H1 (cell line): ENCODE measurements at regions not wholly inside any gene's neighbourhood (a gene's known extent, or its start where the extent isn't known, plus 50 kb on each side); places are given as distances from the start of the nearest gene placed in this dataset.

Experiments used
- CTCF ChIA-PET: fragments of 300-600 bp; sonication (Branson Sonifier 250); formaldehyde crosslinking; loops from one replicate; lab custom pipeline; 2021; ENCODE audit not compliant: partially characterized antibody; lab: Charles Lee
- POLR2A ChIA-PET: fragments of 300-600 bp; sonication (Branson Sonifier 250); formaldehyde crosslinking; loops from one replicate; lab custom pipeline; 2021; ENCODE audit warnings: inconsistent platforms; ENCODE audit not compliant: partially characterized antibody; lab: Charles Lee
- DNase-seq, 2 experiments: peaks; one replicate each; pipeline versions ENCODE4 v3.0.0 to v3.0.0-alpha.2; 2010 to 2022; ENCODE audit warnings: low spot score in 2 of 2, low read depth in 1 of 2, mixed read lengths in 1 of 2
- FAIRE-seq: peaks from 2 replicates; lab custom pipeline; 2011; peaks lifted over from hg19 to GRCh38; lab: Jason Lieb, UNC
- H2AFZ ChIP-seq: 2 replicates; pipeline ENCODE4 v1.8.1; 2012; ENCODE audit warnings: low read length, inconsistent platforms
- H2AK5ac ChIP-seq: 2 replicates; pipeline ENCODE4 v1.6.1; 2013; ENCODE audit warnings: low read depth, low read length
- H2BK120ac ChIP-seq: replicated peaks from 2 replicates; pipeline ENCODE3; 2013; ENCODE audit warnings: low read depth, low read length, inconsistent platforms
- H2BK12ac ChIP-seq: 2 replicates; pipeline ENCODE4 v1.6.1; 2013; ENCODE audit warnings: low read depth, low read length
- H2BK15ac ChIP-seq: 2 replicates; pipeline ENCODE4 v1.6.1; 2013; ENCODE audit warnings: low read length
- H2BK20ac ChIP-seq: 2 replicates; pipeline ENCODE4 v1.6.1; 2013; ENCODE audit warnings: low read length
- H2BK5ac ChIP-seq: 2 replicates; pipeline ENCODE4 v1.6.1; 2013; ENCODE audit warnings: low read depth, low read length
- H3K14ac ChIP-seq: 2 replicates; pipeline ENCODE4 v1.6.1; 2013; ENCODE audit warnings: inconsistent platforms; ENCODE audit not compliant: insufficient read length
- H3K18ac ChIP-seq: 2 replicates; pipeline ENCODE4 v1.6.1; 2013; ENCODE audit warnings: low read length; ENCODE audit errors: extremely low read depth
- H3K23ac ChIP-seq: 2 replicates; pipeline ENCODE4 v1.6.1; 2013; ENCODE audit warnings: inconsistent platforms; ENCODE audit not compliant: insufficient read length
- H3K23me2 ChIP-seq: 2 replicates; pipeline ENCODE4 v1.6.1; 2013; ENCODE audit warnings: low read depth, low read length
- H3K27ac ChIP-seq: 2 replicates; pipeline ENCODE4 v1.6.1; 2011; ENCODE audit warnings: low read depth, low read length, inconsistent platforms
- H3K27me3 ChIP-seq, 4 experiments: replicated peaks in 1 of 4; 1 replicate in 1 of 4; 2 replicates in 3 of 4; pipeline versions ENCODE4 v1.6.1 to v1.8.1; 2011 to 2013; ENCODE audit warnings: low read length in 3 of 4, mild to moderate bottlenecking in 3 of 4, inconsistent platforms in 2 of 4, mixed read lengths in 2 of 4, moderate library complexity in 1 of 4; ENCODE audit not compliant: control insufficient read depth in 3 of 4, insufficient read depth in 3 of 4; ENCODE audit errors: extremely low read depth in 1 of 4
- H3K36me3 ChIP-seq, 4 experiments: 2 replicates each; pipeline versions ENCODE4 v1.6.1 to v1.8.1; 2011 to 2013; ENCODE audit warnings: mild to moderate bottlenecking in 4 of 4, low read length in 3 of 4, moderate library complexity in 2 of 4, control low read depth in 1 of 4, inconsistent platforms in 1 of 4; ENCODE audit not compliant: insufficient read depth in 4 of 4, control insufficient read depth in 2 of 4
- H3K4ac ChIP-seq: replicated peaks from 2 replicates; pipeline ENCODE3; 2013; ENCODE audit warnings: low read length, low read depth, mixed read lengths, inconsistent platforms; ENCODE audit not compliant: insufficient read length
- H3K4me1 ChIP-seq, 4 experiments: replicated peaks in 1 of 4; 1 replicate in 1 of 4; 2 replicates in 3 of 4; pipeline versions ENCODE4 v1.6.1 to v1.8.1; 2011 to 2013; ENCODE audit warnings: low read length in 3 of 4, inconsistent platforms in 2 of 4, mixed read lengths in 1 of 4; ENCODE audit not compliant: insufficient read depth in 4 of 4, control insufficient read depth in 3 of 4
- H3K4me2 ChIP-seq, 2 experiments: 2 replicates each; pipeline versions ENCODE4 v1.6.1 to v1.8.1; 2011 to 2013; ENCODE audit warnings: low read depth in 2 of 2, low read length in 2 of 2, control low read depth in 1 of 2, inconsistent platforms in 1 of 2, mild to moderate bottlenecking in 1 of 2; ENCODE audit not compliant: insufficient read depth in 1 of 2
- H3K4me3 ChIP-seq, 4 experiments: fragments of 200-600, 300-600 bp in 1 of 4; sonication (generic), shearing (Covaris generic), sonication (Bioruptor Twin) in 1 of 4; 2 replicates each; pipeline versions ENCODE4 v1.5.1 to v1.8.1; 2011 to 2016; ENCODE audit warnings: low read length in 4 of 4, low read depth in 3 of 4, control low read depth in 2 of 4, inconsistent platforms in 2 of 4, mild to moderate bottlenecking in 2 of 4, mixed read lengths in 1 of 4, moderate library complexity in 1 of 4; ENCODE audit not compliant: insufficient read depth in 2 of 4; ENCODE audit errors: extremely low read depth in 1 of 4
- H3K56ac ChIP-seq: replicated peaks from 2 replicates; pipeline ENCODE3; 2013; ENCODE audit warnings: low read depth, mild to moderate bottlenecking, mixed read lengths, low read length, inconsistent platforms; ENCODE audit not compliant: insufficient read length
- H3K79me1 ChIP-seq: 2 replicates; pipeline ENCODE4 v1.6.1; 2013; ENCODE audit warnings: low read depth, low read length, control low read depth
- H3K79me2 ChIP-seq, 2 experiments: 2 replicates each; pipeline versions ENCODE4 v1.6.1 to v1.8.1; 2012 to 2013; ENCODE audit warnings: low read length in 2 of 2, mild to moderate bottlenecking in 2 of 2, inconsistent platforms in 1 of 2; ENCODE audit not compliant: insufficient read depth in 2 of 2, control insufficient read depth in 1 of 2
- H3K9ac ChIP-seq, 4 experiments: replicated peaks in 1 of 4; 1 replicate in 1 of 4; 2 replicates in 3 of 4; pipeline versions ENCODE4 v1.6.1 to v1.8.1; 2011 to 2013; ENCODE audit warnings: low read depth in 3 of 4, low read length in 3 of 4, control low read depth in 2 of 4, mild to moderate bottlenecking in 2 of 4, moderate library complexity in 2 of 4, inconsistent platforms in 1 of 4; ENCODE audit errors: extremely low read depth in 1 of 4
- H3K9me3 ChIP-seq, 2 experiments: 2 replicates each; pipeline versions ENCODE4 v1.6.1 to v1.8.1; 2012 to 2013; ENCODE audit warnings: mild to moderate bottlenecking in 2 of 2, moderate library complexity in 2 of 2, control low read depth in 1 of 2, inconsistent platforms in 1 of 2, low read depth in 1 of 2, low read length in 1 of 2, mixed read lengths in 1 of 2; ENCODE audit not compliant: insufficient read depth in 2 of 2
- H4K20me1 ChIP-seq, 2 experiments: replicated peaks in 1 of 2; 2 replicates each; pipeline versions ENCODE3 to v1.8.1; 2011 to 2013; ENCODE audit warnings: inconsistent platforms in 2 of 2, low read length in 2 of 2, mild to moderate bottlenecking in 1 of 2; ENCODE audit not compliant: insufficient read depth in 2 of 2, control insufficient read depth in 1 of 2
- H4K5ac ChIP-seq: 2 replicates; pipeline ENCODE4 v1.6.1; 2013; ENCODE audit warnings: low read length, low read depth, mixed read lengths, inconsistent platforms; ENCODE audit not compliant: insufficient read length
- H4K8ac ChIP-seq: 2 replicates; pipeline ENCODE4 v1.8.0; 2013; ENCODE audit warnings: mild to moderate bottlenecking, moderate library complexity, low read length, inconsistent platforms; ENCODE audit not compliant: insufficient read depth; ENCODE audit errors: extremely low read depth
- H4K91ac ChIP-seq: replicated peaks from 2 replicates; pipeline ENCODE3; 2013; ENCODE audit warnings: low read length, mixed read lengths, inconsistent platforms; ENCODE audit not compliant: insufficient read length
- BRCA1 ChIP-seq: IDR thresholded peaks from 2 replicates; pipeline ENCODE4 v1.6.1; 2012; ENCODE audit warnings: low read depth, low read length, improper control_type of control experiment
- CBX8 ChIP-seq: fragments of 300-800, 300-1000 bp; sonication (generic); IDR thresholded peaks from 2 replicates; pipeline ENCODE4 v1.7.1; 2016; ENCODE audit warnings: low read depth, low read length, borderline replicate concordance
- HDAC6 ChIP-seq: IDR thresholded peaks from one replicate; pipeline ENCODE4 v1.7.1; 2012; ENCODE audit warnings: low read depth, mild to moderate bottlenecking, inconsistent platforms, low read length, moderate library complexity
- JUN ChIP-seq: IDR thresholded peaks from 2 replicates; pipeline ENCODE4 v1.6.1; 2011; ENCODE audit warnings: low read depth, mild to moderate bottlenecking, improper control_type of control experiment, low read length
- JUND ChIP-seq: IDR thresholded peaks from 2 replicates; pipeline ENCODE4 v1.6.1; 2011; ENCODE audit warnings: mild to moderate bottlenecking, improper control_type of control experiment, low read length
- KDM4A ChIP-seq: IDR thresholded peaks from one replicate; pipeline ENCODE4 v1.7.1; 2012; ENCODE audit warnings: low read depth, mild to moderate bottlenecking, moderate library complexity, low read length, inconsistent platforms; ENCODE audit not compliant: severe bottlenecking
- MAX ChIP-seq: IDR thresholded peaks from 2 replicates; pipeline ENCODE4 v1.6.1; 2012; ENCODE audit warnings: inconsistent platforms
- NANOG ChIP-seq: IDR thresholded peaks from 2 replicates; pipeline ENCODE4 v1.6.1; 2011; ENCODE audit warnings: low read length, low read depth, mild to moderate bottlenecking, inconsistent platforms; ENCODE audit not compliant: insufficient read depth, poor library complexity, severe bottlenecking
- POU5F1 ChIP-seq: IDR thresholded peaks from 2 replicates; pipeline ENCODE4 v1.6.1; 2011; ENCODE audit warnings: low read depth, mild to moderate bottlenecking, low read length, moderate library complexity
- RAD21 ChIP-seq, 2 experiments: IDR thresholded peaks in 1 of 2; conservative IDR thresholded peaks in 1 of 2; 2 replicates each; pipeline ENCODE4 v1.6.1; 2011; ENCODE audit warnings: low read depth in 2 of 2, low read length in 2 of 2, improper control_type of control experiment in 1 of 2, inconsistent platforms in 1 of 2, mild to moderate bottlenecking in 1 of 2, moderate library complexity in 1 of 2
- RBBP5 ChIP-seq: IDR thresholded peaks from 2 replicates; pipeline ENCODE4 v1.7.1; 2012; ENCODE audit warnings: low read depth, mild to moderate bottlenecking, inconsistent platforms, low read length, moderate library complexity, borderline replicate concordance
- RFX5 ChIP-seq: IDR thresholded peaks from 2 replicates; pipeline ENCODE4 v1.6.1; 2011; ENCODE audit warnings: low read depth, low read length, improper control_type of control experiment, borderline replicate concordance
- SIN3A ChIP-seq, 2 experiments: IDR thresholded peaks in 1 of 2; conservative IDR thresholded peaks in 1 of 2; 2 replicates each; pipeline ENCODE4 v1.6.1; 2011 to 2012; ENCODE audit warnings: low read length in 2 of 2, improper control_type of control experiment in 1 of 2, low read depth in 1 of 2, mild to moderate bottlenecking in 1 of 2
- TCF12 ChIP-seq: IDR thresholded peaks from 2 replicates; pipeline ENCODE4 v1.6.1; 2011; ENCODE audit warnings: low read depth, mild to moderate bottlenecking, low read length
- WGBS, 2 experiments: shearing (Covaris generic) in 1 of 2; methylation state at CpG; one replicate each; pipeline versions ENCODE4 v1.1.6 to v1.1.7; 2013 to 2015; ENCODE audit warnings: low lambda C conversion rate in 2 of 2, mixed read lengths in 2 of 2, inconsistent platforms in 1 of 2, low coverage in 1 of 2, missing lambda C conversion rate in 1 of 2; ENCODE audit not compliant: insufficient replicate concordance in 2 of 2, insufficient coverage in 1 of 2, insufficient read length in 1 of 2; ENCODE audit errors: extremely low coverage in 1 of 2, missing lambda C conversion rate in 1 of 2; 5-methylcytosine and 5-hydroxymethylcytosine counted together

GRCh38 chr7:152519290-152519689 is 83.5 kb upstream of the KMT2C start:
- no peak overlapping the region for H4K5ac ChIP-seq
- FAIRE-seq (no peak), DNase-seq (no peak)
- H3K27me3 ChIP-seq, result no peaks in the 10 kb centered on the region; a peak in 1 of 7 replicates
- H3K4me1 ChIP-seq, result peaks cover 0 to 11% (median 7%) of the 10 kb centered on the region in 4 experiments; a peak in 5 of 7 replicates
- no peaks in the 10 kb centered on the region for H3K23me2 ChIP-seq
- H3K18ac ChIP-seq, result no peak overlapping the region
- H2BK20ac ChIP-seq, result 0 out of 2 replicates have a peak overlapping the region, but pooled peaks have one; percentile 48
- peaks cover 5 to 6% of the 10 kb centered on the region in 2 experiments; a peak in 2 of 4 replicates for H3K9me3 ChIP-seq
- no peaks in the 10 kb centered on the region for H3K79me1 ChIP-seq
- H2BK120ac ChIP-seq, result no peak overlapping the region
- H2BK12ac ChIP-seq, result no peak overlapping the region
- no peak overlapping the region for H3K4ac ChIP-seq
- H4K8ac ChIP-seq, result no peak overlapping the region
- no peak overlapping the region for H2BK5ac ChIP-seq
- H3K36me3 ChIP-seq, result no peaks in the 10 kb centered on the region
- H3K14ac ChIP-seq, result no peak overlapping the region
- ChIA-PET POLR2A (no interaction called here), CTCF (interaction anchor here (3.3 kb wide), 1 partner anchor 13 kb away, joined by 7 read pairs; no protein-coding TSS in a partner anchor)
- H3K4me3 ChIP-seq, result no peak overlapping the region
- whole genome bisulfite sequencing, 2 experiments, result 84% methylated on average over 4 of the region's 4 CpGs; no CpG with 5 or more reads in 1 of the 2 experiments
- no peak overlapping the region for H2AK5ac ChIP-seq
- no peak overlapping the region for H2BK15ac ChIP-seq
- no peak overlapping the region for H2AFZ ChIP-seq
- no peak overlapping the region for H4K91ac ChIP-seq
- H3K79me2 ChIP-seq, result no peaks in the 10 kb centered on the region
- no peak overlapping the region for H3K4me2 ChIP-seq
- no peaks in the 10 kb centered on the region for H4K20me1 ChIP-seq
- H3K23ac ChIP-seq, result no peak overlapping the region
- no peak overlapping the region for H3K9ac ChIP-seq
- no peak overlapping the region for H3K56ac ChIP-seq
- no peak overlapping the region for H3K27ac ChIP-seq
- TF ChIP-seq JUND, result no peak
- TF ChIP-seq RAD21 (IDR thresholded peaks at IDR 0.05 in 1 of 2, conservative IDR thresholded peaks at IDR 0.05 in 1 of 2; ENCODE audit: low read depth in 2 of 2, low read length in 2 of 2), result no peak
- no peak for TF ChIP-seq JUN
- no peak for TF ChIP-seq HDAC6
- no peak for TF ChIP-seq CBX8
- no peak for TF ChIP-seq BRCA1
- TF ChIP-seq MAX, result no peak
- no peak for TF ChIP-seq POU5F1
- TF ChIP-seq KDM4A, result no peak
- TF ChIP-seq NANOG, result no peak
- no peak for TF ChIP-seq SIN3A (conservative IDR thresholded peaks at IDR 0.05 in 1 of 2, IDR thresholded peaks at IDR 0.05 in 1 of 2; ENCODE audit: low read depth in 1 of 2, low read length in 2 of 2)
- TF ChIP-seq RFX5, result no peak
- no peak for TF ChIP-seq TCF12
- TF ChIP-seq RBBP5, result no peak
